ENCODE measurements at regions not wholly inside any gene's neighbourhood (a gene's known extent, or its start where the extent isn't known, plus 50 kb on each side); places are given as distances from the start of the nearest gene placed in this dataset.

DNA sequence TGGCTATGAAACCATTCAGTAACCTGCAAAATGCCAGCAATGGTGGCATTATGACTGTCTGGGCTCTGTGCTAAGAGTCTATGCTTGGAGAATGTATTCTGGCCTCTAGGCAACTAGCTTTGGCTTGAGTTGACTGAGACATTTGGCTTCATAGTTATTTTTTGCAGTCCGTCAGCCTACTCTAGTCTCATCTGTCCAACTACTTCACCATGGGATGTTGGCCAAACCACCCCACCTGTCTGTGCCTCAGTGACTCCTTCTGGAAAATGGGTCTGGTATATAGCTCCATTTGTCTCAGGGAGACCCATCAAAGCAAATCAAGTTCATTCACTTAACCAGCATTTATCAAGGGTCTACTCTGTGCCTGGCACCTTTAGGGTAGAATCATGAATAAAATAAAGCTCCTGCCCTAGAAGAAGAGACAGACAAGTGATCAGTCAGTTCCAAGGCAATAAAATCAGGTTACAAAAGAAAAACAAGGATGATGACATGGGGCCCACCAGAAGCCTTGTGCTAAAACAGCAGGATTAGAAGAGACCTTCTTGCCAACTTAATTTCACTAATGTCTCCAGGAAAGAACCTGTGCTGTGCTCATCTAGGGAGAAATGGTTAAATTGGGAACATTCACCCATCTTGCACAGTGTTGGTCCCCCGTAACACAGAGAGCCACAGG, 102.4 kb upstream of the ARMC2 start:
- TF ChIP-seq GATA3 (IDR thresholded peaks at IDR 0.05; ENCODE audit: low read depth, low read length) (no peak), GATA2 (IDR thresholded peaks at IDR 0.05; ENCODE audit: low read depth, low read length) (no peak)

- no peak for TF ChIP-seq GATA3 (IDR thresholded peaks at IDR 0.05; ENCODE audit: low read depth, low read length)
- no peak for TF ChIP-seq GATA2 (IDR thresholded peaks at IDR 0.05; ENCODE audit: low read depth, low read length)
Measured at GRCh38 chr6:108746366-108746765, 101.9 kb upstream of the ARMC2 start.

- TF ChIP-seq GATA3 (IDR thresholded peaks at IDR 0.05; ENCODE audit: low read depth, low read length) (no peak), GATA2 (IDR thresholded peaks at IDR 0.05; ENCODE audit: low read depth, low read length) (no peak)
Measured at GRCh38 chr6:108746836-108747575, 101.2 kb upstream of the ARMC2 start.

- TF ChIP-seq GATA2 (IDR thresholded peaks at IDR 0.05; ENCODE audit: low read depth, low read length) (no peak), GATA3 (IDR thresholded peaks at IDR 0.05; ENCODE audit: low read depth, low read length) (no peak)
Measured at GRCh38 chr6:108748055-108748454, 100.2 kb upstream of the ARMC2 start.

DNA sequence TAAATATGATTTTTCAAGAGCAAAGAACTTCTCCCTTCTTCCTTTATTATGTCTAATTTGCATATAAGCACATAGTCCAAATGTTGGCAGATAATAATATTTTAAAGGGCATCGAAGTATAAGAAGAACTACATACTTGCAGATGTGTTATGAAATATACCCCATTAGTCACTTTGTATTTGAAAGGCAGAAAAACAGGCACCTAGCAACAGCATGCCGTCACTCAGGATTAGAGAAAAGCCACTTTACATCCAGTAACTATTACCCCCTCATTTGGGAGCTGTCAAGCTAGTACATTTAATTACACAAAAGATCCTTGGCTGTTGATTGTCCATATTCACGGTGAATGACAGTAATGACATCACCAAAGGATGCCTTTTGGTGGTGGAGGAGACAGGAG, 99.3 kb upstream of the ARMC2 start:
- no peak for TF ChIP-seq GATA2 (IDR thresholded peaks at IDR 0.05; ENCODE audit: low read depth, low read length)
- TF ChIP-seq GATA3 (IDR thresholded peaks at IDR 0.05; ENCODE audit: low read depth, low read length): no peak

GRCh38 chr6:108750801-108751200, 97.4 kb upstream of the ARMC2 start:
- TF ChIP-seq GATA3 (IDR thresholded peaks at IDR 0.05; ENCODE audit: low read depth, low read length) (no peak), GATA2 (IDR thresholded peaks at IDR 0.05; ENCODE audit: low read depth, low read length) (no peak)

DNA sequence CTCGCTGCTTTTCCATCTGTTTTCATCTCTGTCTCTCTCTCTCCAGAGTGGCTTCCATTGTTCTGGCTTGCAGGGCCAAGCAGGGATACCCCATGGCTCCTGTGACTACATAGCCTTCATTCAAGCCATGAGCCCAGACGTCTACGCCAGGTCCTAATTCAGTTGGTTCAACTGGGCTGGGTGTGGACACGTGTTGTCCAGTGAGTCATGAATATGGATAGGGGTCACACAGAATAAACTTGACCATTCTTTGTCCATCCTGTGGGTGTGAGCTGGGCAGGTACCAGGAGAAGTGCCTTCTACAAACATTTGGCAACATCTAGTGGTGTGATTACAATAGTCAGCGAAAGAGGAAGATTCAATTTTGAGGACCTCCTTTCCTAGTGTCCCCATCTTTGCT, 96.9 kb upstream of the ARMC2 start:
- no peak for TF ChIP-seq GATA3 (IDR thresholded peaks at IDR 0.05; ENCODE audit: low read depth, low read length)
- TF ChIP-seq GATA2 (IDR thresholded peaks at IDR 0.05; ENCODE audit: low read depth, low read length): no peak

- TF ChIP-seq GATA2 (IDR thresholded peaks at IDR 0.05; ENCODE audit: low read depth, low read length) (no peak), GATA3 (IDR thresholded peaks at IDR 0.05; ENCODE audit: low read depth, low read length) (no peak)
Measured at GRCh38 chr6:108751851-108752732, 96.1 kb upstream of the ARMC2 start.

DNA sequence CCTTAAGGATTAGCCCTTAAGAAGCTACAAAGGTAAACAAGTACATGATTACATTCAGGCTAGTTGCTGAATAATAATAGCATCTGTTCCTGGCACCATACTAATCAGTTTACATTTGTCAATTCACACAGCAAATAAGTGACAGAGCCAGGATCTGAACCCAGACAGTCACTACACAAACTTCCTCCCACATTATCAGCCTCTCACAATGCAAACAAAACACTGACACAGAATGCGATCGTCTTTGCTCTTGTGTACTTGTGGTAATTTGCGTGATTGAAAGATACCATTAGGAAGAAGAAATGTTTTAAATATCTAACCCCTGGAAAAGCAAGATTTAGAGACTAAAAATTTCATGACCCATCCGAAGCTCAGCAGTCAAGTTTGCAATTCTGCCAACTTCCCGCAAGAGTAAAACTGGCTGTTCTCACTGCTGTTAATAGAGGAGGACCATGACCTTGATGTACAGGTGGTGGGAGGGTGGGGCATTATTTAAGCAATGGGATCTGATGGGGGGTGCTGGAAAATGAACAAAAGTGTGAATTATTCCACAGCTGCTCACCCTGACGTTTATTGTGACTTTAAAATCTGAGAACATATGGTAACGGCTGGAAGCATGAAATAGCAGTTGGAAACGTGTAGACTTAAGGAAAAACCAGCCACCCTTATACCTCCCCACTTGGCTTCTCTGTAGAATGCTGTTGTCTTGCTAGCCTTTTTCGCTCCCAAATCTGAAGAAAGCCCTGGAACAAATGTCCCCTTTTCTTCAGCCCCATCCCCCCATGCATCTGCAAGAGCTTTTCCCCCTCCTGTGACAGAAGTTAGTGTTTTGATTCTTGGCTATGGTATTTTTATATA, 95.3 kb upstream of the ARMC2 start:
- no peak for TF ChIP-seq GATA2 (IDR thresholded peaks at IDR 0.05; ENCODE audit: low read depth, low read length)
- TF ChIP-seq GATA3 (IDR thresholded peaks at IDR 0.05; ENCODE audit: low read depth, low read length): no peak

- TF ChIP-seq GATA3 (IDR thresholded peaks at IDR 0.05; ENCODE audit: low read depth, low read length) (no peak), GATA2 (IDR thresholded peaks at IDR 0.05; ENCODE audit: low read depth, low read length) (no peak)
Measured at GRCh38 chr6:108755257-108756240, 92.7 kb upstream of the ARMC2 start.

- TF ChIP-seq GATA2 (IDR thresholded peaks at IDR 0.05; ENCODE audit: low read depth, low read length): no peak
Measured at GRCh38 chr6:108757357-108757756, 90.9 kb upstream of the ARMC2 start.

DNA sequence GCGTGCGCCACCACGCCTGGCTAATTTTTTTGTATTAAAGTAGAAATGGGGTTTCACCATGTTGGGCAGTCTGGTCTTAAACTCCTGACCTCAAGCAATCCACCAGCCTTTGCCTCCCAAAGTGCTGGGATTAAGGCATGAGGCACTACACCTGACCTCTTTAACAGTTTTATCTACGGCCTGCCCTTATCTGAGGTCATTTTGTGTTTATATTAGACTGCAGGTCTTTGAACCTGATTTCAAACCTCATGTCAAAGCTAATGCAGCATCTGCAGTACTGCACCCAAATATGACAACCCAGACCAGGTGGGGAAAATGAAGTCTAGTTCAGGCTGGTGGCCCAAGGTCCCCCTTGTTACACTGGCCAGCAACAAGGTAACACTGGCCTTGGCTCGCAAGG, 89.3 kb upstream of the ARMC2 start:
- no peak for TF ChIP-seq GATA3 (IDR thresholded peaks at IDR 0.05; ENCODE audit: low read depth, low read length)
- no peak for TF ChIP-seq GATA2 (IDR thresholded peaks at IDR 0.05; ENCODE audit: low read depth, low read length)

All from SH-SY5Y (cell line).